Activated CD8-positive, alpha-beta memory T cell treated with anti-CD3 and anti-CD28 coated beads for 1 hour (primary cell): ENCODE measurements at regions not wholly inside any gene's neighbourhood (a gene's known extent, or its start where the extent isn't known, plus 50 kb on each side); places are given as distances from the start of the nearest gene placed in this dataset.

ENCODE experiments used
- DNase-seq, 2 donors: peaks; one replicate each; pipeline ENCODE4 v3.0.0-alpha.2; 2020; ENCODE audit warnings: low read depth in 1 of 2; ENCODE audit errors: extremely low read depth in 1 of 2

GRCh38 chr16:65224471-65224870 lies 102.6 kb upstream of the CDH11 start:
- no peak for DNase-seq

DNA sequence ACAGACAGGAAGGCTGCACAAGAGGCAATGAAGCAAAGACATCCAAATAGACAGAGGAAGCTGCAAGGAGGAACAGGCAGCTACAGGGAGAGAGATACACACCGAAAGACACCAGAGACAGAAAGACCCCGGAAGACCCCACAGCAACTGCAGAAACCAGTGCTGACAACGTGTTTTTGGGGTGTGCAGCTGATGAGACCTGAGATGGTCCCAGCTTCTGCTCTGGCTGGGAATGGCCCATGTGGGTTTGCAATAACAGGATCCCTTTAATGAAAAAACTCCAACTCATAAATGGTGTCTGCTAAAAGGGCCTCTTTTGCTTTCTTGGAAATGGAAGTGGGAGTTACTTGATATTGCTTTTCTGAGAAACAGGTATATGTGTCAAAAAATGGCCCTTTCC lies 101.5 kb upstream of the CDH11 start:
- no peak for DNase-seq

- no peak for DNase-seq
These were observed 100.7 kb upstream of the CDH11 start for GRCh38 chr16:65222536-65222935.

DNA sequence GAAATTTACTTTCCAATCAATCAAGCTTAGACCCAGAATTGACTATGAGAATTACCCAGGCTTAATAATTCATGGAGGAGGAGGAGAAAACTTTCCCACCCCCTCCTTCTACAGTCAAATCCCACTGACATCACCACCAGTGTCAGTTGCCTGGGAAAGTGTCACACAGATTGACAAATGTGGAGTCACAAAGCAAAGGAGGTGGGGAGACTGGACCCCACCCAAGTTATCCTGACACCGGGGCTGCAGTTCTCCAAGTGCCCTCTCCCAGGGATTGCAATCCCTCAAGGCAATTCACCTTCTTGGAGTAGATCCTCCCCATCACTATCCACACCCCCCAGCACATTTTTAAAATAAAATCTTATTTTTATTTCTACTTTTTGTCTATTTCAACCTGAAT lies 100.2 kb upstream of the CDH11 start:
- DNase-seq = no peak

GRCh38 chr16:65219786-65220185 lies 97.9 kb upstream of the CDH11 start:
- no peak for DNase-seq

- no peak for DNase-seq
These were observed 96.5 kb upstream of the CDH11 start for GRCh38 chr16:65218348-65218747.

DNA sequence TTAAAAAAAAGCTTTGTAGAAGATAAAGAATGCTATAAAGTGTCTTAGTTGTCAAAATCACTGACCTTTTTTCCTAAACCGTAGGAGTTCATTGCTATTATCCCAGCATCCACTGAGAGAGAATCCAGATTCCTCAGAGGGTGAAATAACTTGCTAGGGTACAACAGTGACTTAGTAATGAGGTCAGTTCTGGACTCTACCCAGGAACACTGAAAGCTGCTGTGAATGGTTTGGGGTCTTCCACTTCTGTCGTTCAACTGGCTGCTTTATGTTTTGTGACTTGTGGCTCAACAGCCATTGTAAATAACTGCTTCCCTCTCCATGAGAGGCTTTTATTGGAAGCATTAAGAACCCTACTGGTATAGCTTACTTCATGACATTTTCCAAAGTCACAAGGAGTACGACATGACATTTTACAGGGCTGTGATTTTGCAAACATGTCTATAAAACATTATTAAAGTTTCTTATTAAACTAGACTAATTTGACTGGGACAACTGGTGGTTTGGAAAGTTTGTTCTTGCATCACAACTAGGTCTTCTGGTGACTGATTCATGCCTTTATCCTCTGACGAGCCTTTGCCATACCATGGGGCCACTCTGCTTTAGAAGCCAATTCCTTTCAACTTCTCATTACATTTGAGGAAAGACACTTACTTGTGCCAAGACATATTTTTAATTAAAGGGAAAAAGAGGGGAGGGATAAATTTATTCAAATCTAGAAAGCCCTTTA lies 92.2 kb upstream of the CDH11 start:
- no peak for DNase-seq

DNA sequence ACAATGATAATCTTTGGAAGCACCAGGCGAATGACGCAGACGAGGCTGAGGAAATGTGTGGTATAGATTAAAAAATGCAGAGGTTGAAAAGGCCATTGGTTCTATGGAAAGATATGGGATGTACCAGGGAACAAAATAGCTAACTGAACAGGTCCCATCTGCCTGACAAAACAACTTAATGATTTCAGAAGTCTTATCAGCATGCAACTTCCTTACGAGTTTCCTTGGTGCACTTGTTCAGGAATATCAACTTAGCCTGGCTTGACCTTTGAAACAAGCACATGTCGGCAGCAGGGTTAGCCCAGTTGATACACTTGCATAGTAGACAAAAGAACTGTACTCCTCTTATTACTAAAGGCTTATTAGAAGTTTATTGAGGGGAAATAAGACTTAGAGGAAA lies 90.9 kb upstream of the CDH11 start:
- DNase-seq = no peak

GRCh38 chr16:65212240-65212639 lies 90.4 kb upstream of the CDH11 start:
- no peak for DNase-seq

DNA sequence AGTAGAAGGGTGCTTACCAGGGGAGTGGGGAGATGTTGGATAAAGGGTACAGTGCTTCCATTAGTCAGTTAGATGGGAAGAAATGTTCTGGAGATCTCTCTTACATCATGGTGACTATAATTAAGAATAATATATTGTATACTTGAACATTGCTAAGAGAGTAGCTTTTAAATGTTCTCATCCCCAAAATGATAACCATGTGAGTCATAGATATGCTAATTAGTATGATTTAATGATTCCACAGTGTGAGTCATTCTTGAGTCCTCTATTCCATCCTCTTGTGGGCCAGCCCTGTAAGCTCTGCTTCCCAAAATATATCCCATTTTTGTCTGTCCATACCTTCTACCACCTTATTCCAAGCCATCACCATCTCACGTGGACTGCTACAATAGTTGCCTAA lies 80.6 kb upstream of the CDH11 start:
- no peak for DNase-seq

DNA sequence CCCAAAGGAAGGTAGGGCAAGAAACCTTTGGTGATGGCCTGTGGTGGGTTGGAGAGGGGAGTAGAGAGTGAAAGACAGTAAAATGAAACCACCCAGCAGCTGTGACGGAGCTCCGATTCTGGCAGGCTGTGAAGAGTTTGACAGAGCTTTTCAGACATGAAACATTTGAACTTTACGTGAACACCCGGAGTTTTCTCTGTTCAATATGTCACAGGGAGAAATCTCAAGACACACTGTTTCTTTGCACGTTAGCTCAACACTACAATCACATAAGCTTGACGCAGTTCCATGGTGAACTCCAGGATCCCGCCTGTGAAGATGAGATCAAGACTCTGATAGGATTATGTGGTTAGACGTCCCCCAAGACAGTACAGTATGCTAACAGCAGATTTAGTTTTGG lies 79.6 kb upstream of the CDH11 start:
- DNase-seq = no peak

GRCh38 chr16:65200857-65201256 lies 79.0 kb upstream of the CDH11 start:
- no peak for DNase-seq

DNA sequence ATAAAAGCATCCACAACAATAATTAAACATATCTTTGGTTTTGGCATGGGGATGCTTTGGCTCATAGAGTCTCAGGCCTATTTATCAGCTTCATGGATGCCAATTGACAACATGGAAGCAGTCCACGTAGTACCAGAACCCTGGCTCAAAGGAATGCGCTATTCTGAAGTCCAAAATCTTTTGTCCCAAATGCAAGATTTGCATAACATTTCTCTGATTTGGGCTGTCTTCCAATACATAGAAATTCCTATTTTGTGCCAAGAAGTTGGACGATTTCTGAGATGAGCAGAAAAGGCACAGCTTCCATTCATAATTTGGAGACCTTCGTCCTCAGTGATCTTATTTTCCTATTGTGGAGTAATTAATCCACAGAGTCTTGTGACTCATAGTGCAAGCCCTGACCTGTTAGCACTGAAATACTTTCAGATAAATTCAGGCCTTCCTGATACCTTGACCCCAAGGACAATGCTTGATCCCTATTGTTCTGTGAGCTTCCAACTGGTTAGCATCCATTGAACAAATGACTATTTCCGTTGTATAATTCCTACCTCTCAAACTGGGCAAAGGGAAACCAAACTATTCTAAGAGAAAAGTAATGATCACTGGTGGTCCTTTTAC lies 78.4 kb upstream of the CDH11 start:
- DNase-seq = no peak

- DNase-seq = no peak
These were observed 74.7 kb upstream of the CDH11 start for GRCh38 chr16:65196420-65197075.

DNA sequence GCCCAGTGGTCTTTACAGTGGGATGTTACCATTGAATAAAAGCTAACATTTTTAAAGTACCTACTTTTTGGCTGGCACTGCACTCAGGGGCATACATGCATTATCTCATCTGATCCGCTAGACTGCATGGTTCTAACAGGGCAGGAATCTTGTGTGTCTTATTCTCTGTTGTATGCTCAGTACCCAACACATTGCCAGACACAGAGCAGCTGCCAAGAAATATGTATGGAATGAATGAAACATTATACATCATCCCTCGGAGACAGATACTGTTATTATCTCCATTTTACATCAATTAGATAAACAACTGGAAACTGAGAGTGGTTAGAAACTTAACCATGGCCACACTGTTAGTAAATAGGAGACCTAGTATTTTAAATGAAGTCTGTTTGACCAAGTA lies 74.1 kb upstream of the CDH11 start:
- no peak for DNase-seq

- DNase-seq = no peak
These were observed 63.4 kb upstream of the CDH11 start for GRCh38 chr16:65185241-65185778.

DNA sequence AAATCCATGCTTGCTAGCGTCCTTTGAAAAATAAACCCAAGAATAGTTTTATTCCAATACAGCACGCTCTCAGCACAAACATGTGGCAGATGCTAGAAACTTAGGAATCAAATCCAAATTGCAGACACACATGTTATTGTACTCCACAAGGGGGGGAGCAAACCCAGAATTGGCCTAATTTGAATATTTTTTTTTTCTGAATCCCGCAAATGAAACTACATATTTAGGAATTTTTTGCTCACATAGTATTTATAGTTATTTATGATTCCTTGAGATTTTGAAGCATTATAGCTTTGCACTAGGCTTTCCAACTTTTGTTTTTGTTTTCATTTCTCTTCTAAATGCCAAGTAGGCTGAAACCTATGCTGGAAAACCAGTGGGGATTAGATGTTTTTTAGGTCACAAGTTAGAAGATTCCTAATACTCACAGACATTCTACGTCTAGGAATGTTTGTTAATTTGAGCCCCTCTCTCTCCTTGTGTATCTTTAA lies 59.3 kb upstream of the CDH11 start:
- no peak for DNase-seq

- DNase-seq = no peak
These were observed 56.3 kb upstream of the CDH11 start for GRCh38 chr16:65178151-65178550.

DNA sequence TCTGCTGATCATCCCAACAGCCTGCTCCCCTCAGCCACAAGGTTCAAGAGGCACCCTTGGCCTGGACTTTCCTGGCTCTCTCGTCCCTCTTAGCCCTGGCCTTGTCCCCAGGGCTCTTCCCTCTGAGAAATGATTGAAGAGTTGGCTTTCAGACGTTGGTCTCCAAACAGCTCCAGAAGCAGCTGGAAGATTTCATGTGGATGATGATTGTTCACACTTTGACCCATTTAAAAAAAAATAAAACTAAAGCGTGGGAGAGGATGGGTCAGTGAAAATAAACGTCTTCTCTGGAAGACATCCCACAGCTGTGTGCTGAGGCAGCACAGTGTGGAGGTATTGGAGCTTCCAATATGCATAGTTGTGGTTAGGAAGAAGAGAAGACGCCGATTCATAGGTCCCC lies 54.7 kb upstream of the CDH11 start:
- DNase-seq = no peak

DNA sequence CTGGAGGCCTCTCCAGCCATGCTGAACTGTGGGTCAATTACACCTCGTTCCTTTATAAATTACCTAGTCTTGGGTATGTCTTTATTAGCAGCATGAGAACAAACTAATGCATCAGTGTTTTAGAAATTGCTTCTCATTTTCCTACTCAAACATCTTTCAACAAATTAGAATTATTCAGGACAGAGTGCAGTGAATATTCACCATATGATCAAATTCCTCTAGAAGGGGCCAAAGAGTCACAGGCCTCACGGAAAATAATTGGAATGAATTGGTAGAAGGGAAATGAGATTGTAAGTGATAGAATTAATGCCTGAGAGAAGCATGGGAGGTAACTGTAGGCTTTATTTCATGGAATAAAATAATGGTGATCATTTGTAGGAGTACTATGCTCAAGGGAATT lies 50.5 kb upstream of the CDH11 start:
- no peak for DNase-seq
